NCI-H2196 (cell line): ENCODE measurements at regions not wholly inside any gene's neighbourhood (a gene's known extent, or its start where the extent isn't known, plus 50 kb on each side); places are given as distances from the start of the nearest gene placed in this dataset.

ENCODE experiments used
- DNase-seq: peaks from one replicate; lab custom pipeline; 2025; ENCODE audit not compliant: unreplicated experiment; lab: John Stamatoyannopoulos, UW

DNA sequence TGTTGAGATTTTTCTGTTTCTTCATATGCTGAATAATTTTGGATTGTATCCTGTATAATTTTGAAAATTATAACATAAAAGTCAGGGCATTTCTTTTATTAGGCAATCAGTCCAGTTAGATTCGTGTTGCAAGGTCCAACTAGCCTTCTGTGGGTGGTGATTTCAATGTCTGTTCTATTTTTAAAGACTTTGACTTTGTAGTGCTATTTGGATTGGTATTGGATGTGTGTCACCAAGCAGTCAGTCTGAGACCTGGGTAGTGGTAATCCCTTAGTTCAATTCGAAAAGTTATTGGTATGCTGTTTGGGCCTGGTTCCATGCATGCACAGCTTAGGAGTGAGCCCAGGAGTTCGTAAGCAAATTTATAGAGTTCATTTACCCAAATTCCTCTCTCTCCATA, 82.2 kb downstream of the EPDR1 start:
- no peak for DNase-seq

DNA sequence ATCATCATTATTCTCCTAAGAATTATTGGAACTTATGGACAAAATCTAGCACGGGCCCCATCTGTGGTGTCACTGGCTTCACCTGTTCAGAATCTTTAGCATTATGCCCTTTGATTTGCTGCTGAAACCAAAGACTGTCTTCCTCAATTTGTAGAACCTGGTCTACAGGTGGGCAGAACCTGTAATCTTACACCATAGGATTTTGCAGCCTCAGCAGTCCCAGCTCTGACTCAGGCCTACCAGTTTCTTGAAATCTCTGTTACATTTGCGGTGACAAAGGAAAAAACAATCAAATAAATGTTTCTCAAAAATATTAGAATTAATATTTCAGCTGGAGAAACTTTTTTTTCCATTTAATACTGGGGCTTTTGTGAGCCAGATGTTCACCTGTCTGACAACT, 86.1 kb downstream of the EPDR1 start:
- no peak for DNase-seq

DNA sequence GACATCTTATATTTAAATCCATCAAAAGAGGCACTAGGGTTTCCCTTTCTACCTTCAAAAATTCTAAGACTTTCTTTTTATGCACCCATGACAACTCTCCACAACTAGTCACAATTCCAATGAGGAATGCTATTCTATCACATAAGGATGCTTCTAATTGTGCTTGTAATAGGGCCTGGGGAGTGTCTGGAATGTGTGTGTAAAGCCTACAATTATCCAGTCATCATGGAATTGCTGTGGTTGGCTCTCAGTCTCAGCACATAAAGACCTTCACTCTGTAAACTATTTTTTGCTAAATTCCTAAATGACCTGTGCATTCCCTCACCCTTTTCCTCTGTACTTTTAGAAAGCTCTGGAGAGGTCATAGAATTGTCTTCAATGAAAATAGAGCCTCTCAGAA, 86.7 kb downstream of the EPDR1 start:
- DNase-seq: no peak

DNA sequence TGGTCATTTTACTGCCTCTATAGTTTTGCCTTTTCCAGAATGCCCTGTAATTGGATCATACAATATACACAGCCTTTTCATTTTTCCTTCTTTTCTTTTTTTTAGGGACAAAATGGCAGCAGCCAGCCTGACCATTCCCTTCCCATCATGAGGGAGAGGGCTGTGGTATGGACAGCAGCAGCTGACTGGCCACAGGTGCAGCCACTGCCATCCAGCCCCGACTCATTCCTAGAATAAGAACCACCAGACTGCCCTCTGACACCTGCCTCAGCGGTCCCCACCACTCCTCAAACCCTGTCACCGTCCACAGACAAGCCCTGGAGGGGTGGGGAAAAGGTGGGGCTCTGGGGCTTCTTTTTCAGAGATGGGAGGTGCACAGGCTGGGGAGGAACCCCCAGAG, 92.8 kb downstream of the EPDR1 start:
- DNase-seq: no peak

DNA sequence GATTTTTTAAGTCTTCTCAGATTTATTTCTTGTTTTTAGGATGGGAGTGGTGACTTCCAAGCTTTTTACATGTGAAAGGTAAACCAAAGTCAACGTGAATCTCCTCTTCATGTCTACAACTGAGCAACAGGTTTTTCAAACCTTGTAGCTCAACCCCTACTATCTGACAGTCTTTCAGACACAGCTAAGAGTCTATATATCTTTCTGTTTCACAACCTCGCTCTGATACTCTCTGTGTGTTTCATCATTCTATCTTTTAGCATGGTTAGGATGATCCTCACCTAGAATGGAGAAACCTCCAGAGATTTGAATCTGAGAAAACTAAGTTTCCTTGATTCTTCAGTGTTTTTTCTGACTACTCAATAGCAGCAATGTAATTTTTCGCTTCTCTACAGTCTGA, 96.1 kb downstream of the EPDR1 start:
- no peak for DNase-seq

DNA sequence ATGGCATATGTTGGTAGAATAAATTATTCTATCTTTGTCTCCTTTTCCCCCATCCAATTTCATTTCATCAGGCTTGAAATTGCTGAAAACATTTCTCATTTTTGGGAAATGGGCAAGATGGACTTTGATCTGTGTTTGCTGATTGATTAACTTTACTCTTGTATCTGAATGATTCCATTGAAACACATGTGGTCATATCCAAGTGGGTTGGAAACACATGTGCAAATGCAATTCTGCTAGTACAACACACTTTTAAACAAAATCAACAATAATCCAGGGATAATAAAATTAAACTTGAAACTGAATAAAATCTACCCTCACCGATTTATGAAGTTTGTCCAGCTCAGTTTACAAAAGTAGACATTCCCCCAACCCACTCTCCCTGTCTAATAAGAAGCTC, 96.9 kb downstream of the EPDR1 start:
- no peak for DNase-seq

DNA sequence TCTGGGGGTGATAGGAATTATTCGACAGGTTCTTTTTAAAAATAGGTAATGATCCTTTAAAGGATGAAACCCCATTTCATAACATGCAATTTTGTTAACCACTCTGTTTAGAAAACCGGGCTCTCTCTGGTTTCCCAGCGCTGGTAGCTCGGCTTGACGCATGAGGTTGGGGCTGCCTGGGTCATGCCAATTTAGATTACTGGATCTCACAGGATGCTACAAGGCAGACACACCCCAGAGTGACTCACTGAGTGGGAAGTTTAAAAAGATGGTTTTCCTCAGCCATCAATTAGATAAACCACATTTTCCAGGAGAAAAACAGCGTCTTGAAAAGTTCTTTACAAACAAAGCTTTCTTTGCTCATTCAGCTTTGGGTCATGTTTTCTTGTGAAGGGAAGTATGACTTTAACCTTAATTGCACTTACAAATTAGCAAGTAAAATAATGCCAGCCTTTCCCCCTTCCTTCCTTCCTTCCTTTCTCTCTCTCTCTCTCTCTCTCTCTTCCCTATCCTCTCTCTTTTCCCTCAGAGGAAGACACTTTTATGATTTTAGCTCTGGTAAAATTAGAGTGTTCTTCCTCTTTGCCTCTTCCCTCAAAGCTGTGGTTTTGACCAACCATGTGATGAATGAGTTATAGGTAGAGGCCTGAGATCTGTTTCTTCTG, 99.8 kb downstream of the EPDR1 start:
- no peak for DNase-seq

DNA sequence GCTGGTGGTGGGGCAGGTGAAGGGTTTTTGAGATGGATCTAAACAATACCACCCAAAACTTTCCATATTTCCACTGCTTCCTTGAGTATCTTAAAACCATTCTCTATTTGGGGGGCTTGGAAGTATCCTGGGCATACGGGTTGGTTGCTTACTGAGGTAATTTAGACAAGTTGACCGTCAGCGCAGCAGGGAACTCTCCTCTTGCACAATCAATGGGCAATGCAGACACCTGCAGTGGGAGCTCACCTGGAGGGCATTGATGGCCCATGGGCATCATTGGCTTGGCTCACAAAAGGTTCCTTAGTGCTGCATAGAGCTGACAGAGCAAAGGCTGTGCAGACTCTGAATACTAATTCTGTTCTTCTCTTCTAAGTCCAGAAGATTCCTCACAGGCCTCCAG, 101.5 kb downstream of the EPDR1 start:
- DNase-seq: no peak

DNA sequence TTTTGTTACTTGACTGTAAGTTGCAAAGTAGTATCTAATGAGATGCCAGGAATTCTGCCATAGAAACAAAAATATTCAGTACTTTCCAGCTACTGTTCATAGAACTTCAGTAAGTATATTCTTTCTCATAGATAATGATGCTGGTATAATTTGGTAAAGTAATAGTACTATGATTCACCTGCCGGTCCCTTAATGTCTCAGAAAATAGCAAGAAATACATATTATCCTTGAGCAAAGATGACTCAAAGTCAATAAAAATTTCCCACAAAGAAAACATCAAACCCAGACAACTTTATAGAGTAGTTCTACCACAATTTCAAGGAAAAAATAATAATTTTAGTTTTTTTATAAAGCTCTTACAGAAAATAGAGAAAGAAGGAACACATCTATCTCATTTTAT, 105.4 kb downstream of the EPDR1 start:
- no peak for DNase-seq

DNA sequence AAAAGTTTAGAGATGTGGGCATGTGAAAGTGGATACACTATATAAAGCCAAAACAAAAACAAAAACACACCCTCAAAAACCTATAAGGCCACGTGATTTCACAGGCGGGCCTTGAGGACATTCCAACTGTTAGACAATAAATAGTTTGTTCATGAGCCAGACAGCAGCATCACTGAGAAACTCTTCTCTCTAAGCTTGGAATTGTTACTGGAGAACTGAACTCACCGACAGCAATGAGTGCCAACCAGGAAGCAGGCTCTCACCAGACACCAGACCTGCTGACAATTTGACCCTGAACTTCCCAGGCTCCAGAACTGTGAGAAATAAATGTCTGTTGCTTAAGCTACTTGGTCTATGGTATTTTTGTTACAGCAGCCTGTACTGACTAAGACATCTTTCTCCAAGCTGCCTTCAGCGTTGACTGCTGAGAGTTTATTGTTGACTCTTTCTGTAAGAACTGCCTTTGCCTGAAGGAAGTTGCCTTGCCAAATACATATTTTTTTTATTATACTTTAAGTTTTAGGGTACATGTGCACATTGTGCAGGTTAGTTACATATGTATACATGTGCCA, 107.5 kb downstream of the EPDR1 start:
- no peak for DNase-seq

DNA sequence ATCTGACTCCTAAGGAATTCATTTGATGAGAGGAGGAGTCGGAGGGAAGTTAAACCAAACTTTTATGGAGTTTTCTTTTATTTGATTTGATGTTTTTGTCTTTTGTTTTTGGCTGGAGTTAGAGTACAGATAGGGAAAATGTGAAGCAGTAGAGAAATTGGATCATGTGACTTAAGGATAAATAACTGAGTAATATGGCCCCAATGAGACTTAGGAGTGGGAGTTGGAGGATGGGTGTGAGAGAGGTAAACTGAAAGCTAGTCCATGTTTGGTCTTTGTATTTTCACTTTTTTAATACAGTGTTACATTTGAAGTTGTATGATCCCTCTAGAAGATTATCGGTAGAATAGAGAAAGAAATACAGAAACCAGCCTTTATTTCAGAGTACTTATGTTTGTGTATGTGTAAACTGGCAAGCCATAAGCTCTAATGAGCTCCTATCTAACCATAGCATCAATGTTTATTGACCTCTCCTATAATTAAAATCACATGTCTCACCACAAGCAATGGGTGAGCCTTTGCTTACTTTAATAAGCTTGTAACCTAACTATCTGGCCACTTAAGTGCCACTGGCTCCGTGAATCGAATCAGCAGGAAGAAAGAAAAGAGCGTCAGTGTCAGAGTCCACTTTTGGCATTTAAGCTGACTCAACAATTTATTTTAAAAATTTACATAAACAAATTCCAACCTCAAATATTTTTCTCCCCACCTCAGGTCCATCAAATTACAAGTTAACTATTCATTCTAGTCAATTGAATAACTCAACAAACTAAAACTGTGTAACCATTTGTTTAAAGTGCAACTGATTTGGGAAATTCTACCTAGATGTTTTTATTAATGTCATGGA, 113.8 kb downstream of the EPDR1 start:
- no peak for DNase-seq

DNA sequence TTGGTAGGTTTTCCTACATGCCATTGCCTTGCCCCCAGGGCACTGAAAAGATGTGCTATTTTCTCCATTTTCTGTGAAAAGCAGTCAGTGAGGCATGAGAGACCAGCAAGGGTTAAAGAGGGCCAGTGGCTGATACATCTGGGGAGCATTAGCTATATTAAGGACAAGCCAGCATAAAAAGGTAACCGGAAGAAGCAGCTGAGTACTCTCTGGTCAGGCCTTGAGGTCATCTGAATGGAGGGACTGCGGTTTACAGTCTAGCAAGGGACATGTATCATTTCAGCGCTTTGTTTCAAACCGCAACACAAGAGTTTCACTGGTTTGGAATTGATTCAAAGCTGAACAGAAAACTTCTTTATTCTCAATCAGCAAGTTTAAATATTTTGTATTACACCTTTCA, 120.4 kb downstream of the EPDR1 start:
- no peak for DNase-seq

DNA sequence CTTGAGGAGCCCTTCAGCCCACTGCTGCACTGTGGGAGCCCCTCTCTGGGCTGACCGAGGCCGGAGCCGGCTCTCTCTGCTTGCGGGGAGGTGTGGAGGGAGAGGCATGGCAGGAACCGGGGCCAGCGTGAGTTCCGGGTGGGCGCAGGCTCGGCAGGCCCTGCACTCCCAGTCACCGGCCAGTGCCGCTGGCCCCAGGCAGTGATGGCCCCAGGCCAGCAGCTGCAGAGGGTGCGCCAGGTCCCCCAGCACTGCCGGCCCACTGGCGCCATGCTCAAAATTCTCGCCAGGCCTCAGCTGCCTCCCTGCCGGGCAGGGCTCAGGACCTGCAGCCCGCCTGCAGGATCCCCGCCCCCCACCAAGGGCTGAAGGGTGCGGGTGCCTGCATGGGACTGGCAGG, 128.4 kb upstream of the STARD3NL start:
- no peak for DNase-seq

DNA sequence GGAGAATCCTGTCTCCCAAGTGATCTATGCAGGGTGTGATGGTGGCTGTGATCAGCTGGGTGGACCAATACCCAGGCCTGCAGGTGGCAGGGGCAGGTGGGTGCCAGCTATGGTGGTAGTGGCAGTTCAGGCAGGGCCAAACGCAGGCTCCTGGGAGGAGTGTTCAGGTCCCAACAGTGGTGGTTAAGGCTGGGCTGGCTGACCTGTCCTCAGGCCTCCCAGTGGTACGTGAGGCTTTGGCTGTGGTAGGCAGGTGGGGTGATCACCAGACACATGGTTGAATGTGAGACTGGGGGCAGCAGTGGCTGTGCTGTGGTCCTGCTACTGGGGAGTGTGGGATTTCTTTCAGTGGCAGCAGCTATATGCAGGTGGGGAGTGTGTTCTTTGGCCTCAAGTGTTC, 126.7 kb upstream of the STARD3NL start:
- no peak for DNase-seq

DNA sequence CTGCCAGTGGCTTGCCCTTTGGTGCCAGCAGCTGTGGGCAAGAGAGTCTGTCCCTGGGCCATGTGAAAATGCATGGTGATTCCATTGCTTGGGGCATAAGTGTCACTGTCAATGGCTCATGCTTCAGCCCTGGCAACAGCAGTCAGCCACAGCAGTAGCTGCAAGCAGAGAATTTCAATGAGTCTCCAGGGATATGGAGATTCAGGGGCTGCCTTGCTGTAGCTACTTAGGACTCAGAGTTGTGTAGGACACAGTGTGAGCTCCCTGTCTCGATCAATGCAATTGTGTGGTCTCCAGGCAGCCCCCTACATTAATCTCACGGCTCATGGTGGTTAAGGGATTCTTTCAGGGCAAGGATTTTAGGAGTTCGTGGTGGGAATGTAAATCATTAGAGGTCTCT, 126.3 kb upstream of the STARD3NL start:
- DNase-seq: no peak

DNA sequence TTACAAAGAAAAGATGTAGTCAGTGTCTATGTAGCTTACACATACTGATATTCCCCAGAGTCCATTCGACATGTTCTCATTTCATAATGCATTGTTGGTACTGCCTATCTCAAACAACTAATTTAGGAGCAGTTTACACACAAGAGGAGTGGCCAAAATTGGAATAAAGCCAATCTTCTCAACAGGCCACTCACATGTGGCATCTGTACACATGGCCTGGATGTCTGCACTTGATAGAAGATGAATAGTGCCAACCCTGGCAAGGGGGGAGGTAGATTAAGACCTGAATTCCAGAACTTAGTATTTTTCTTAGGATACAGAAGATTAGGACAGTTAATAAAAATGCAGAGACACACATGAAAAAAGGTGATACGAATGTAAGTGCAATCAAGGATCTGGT, 125.3 kb upstream of the STARD3NL start:
- no peak for DNase-seq

DNA sequence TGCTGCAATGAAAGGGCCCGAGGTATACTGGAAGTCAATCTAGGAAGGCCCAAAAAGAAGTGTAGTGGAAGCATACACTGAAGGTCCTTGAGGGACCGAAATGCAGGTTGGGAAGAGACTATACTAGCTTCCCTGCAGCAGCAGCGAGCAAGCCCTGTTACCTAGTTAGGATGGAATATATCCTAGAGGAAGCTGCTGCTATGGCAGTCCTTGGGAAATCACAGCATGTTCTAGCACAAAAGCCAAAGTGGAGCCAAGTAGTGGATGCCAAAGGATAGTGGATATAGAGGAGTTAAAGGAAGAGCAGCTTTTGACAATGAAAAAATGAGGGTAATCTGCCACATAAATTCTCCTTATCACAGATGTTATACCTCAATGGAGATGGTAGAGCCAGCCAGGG, 123.8 kb upstream of the STARD3NL start:
- no peak for DNase-seq

DNA sequence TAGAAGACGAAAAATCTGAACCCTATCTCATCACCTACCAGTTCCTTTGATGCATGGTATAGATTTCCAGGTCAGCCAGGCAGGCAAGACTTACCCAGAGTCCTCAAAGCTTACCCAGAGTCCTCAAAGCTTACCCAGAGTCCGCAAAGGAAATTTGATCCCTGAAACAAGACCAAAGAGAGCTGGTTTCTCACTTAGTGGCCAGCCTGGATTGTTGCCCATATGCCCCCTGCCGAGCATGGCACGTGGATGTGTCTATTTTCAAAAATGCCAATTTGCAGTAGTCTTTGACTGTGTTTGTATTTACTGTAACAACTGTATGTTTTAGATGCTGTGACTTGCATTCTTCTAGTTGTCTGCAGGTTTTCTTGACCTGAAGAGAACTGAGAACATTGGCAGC, 120.2 kb upstream of the STARD3NL start:
- no peak for DNase-seq

DNA sequence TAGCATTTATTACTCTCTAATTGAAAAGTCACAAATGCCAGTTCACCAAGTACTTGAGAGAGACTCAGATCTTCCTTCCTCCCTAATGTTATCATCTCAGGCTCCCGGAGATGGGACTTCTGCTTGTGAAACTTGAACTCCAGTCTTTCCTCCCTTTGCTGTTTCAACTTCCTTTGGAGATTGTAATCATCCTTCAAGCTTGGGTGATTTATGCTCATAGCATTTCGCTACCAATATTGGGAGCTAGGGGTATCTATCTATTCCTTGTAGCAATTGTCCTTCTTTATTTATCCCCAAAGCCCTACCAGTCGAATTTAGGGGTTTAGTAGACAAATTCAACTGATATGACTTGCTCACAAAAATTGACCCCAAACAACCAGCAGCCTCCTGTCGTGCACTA, 117.9 kb upstream of the STARD3NL start:
- no peak for DNase-seq

DNA sequence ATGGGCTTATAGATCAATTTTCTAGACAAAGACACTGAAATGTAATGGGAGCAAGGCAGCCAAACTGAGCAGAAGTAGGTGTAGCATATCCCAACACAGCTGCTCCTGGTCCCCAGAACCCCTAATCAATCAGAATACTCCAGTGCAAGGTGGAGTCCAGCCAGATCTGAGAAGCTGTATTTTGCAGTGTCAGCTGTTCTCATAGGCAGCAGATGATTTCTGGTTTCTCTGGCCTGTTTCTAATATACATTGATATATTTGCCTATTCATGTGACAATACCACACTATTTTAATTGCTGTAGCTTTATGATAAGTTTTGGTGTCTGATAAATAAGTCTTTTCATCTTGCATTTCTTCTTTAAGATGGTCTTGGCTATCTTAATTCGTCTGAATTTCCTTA, 117.4 kb upstream of the STARD3NL start:
- DNase-seq: no peak

DNA sequence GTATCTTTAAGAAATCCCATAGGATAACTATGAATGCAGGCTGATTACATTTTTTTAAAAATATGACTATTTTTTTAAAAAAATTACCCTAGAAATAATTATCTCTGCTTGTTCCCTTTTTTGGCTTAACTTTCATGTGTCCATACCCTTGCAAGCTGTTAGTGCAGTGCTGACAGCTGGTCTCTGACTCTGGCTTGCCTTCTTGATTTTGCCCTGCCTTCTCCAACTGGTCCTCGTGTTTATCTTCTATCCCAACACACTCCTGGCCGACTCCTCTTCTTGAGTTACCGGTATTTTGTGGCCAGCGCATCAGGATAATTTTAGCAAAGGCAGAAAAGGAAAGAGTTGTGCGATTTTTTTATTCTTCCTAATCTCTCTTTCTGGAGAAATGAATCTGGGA, 111.7 kb upstream of the STARD3NL start:
- no peak for DNase-seq

DNA sequence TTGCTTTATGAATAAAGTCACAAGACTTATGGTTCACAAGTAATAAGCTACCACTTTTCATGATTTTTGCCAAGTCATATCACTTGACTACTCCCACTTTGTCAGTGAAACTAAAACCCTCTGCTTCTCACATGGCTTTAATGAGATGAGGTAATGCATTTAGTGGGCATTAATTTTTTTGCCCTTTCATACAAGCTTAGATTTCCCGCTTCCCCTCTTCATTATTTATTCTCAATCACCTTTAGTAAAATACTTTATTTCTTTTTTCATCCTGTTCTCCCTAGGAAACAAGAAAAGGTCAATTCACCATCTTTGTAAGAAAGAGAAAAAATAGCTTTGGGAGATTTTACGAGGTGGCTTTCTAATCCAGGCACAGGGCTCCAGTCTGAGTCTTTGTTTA, 109.6 kb upstream of the STARD3NL start:
- no peak for DNase-seq

DNA sequence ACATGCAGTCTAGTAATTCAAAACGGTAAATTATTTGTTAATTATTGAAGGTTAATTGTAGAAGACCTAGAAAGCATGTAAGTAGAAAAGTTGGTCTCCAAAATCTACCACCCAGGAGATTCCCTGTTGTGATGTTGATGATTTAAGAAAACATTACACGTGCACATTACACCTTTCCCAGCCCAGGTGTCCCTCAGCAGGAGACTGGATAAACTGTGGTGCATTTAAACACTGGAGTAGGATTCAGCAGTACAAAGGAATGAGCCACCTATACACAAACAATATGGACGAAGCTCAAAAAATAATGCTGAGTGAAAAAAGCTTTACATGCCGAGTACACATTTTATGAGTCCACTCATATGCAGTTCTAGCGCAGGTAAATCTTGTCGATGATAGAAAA, 109.0 kb upstream of the STARD3NL start:
- DNase-seq: no peak
